PC-3 (cell line): ENCODE measurements at regions not wholly inside any gene's neighbourhood (a gene's known extent, or its start where the extent isn't known, plus 50 kb on each side); places are given as distances from the start of the nearest gene placed in this dataset.

Experiments
- ATAC-seq: fragments of 200-7000 bp; cut with Tn5 transposase; 2 replicates; pipeline ENCODE4 v1.9.1; 2020; ENCODE audit warnings: mild to moderate bottlenecking, moderate library complexity
- BruUV-seq: library from RNA; stranded (reverse); fragments of 400-500 nt; replicated peaks from 2 replicates; lab custom pipeline; 2021; lab: Mats Ljungman, UMichigan
- CTCF ChIA-PET: fragments of 300-600 bp; sonication (Branson Sonifier 250); formaldehyde crosslinking; loops from one replicate; lab custom pipeline; 2022; ENCODE audit warnings: antibody characterized with exemption; lab: Charles Lee
- POLR2A ChIA-PET: fragments of 300-600 bp; sonication (Branson Sonifier 250); formaldehyde crosslinking; loops from one replicate; lab custom pipeline; 2022; ENCODE audit warnings: antibody characterized with exemption; ENCODE audit not compliant: unreplicated experiment; lab: Charles Lee
- DNase-seq: peaks from one replicate; pipeline ENCODE4 v3.0.0-alpha.2; 2015
- H2AFZ ChIP-seq: fragments of 300-600 bp; sonication (generic); 2 replicates; pipeline ENCODE4 v1.6.0; 2016; ENCODE audit warnings: antibody characterized with exemption, low read length
- H3F3A ChIP-seq: fragments of 300-600 bp; sonication (generic); one replicate; pipeline ENCODE4 v1.6.0; 2017; ENCODE audit warnings: antibody characterized with exemption, low read length, control low read depth, mild to moderate bottlenecking; ENCODE audit not compliant: unreplicated experiment
- H3K27ac ChIP-seq: fragments of 300-600 bp; sonication (generic); 2 replicates; pipeline ENCODE4 v1.5.1; 2016; ENCODE audit warnings: mild to moderate bottlenecking, low read length
- H3K27me3 ChIP-seq: fragments of 300-600 bp; sonication (generic); 2 replicates; pipeline ENCODE4 v1.6.1; 2016; ENCODE audit warnings: low read length, mixed read lengths
- H3K36me3 ChIP-seq: fragments of 300-600 bp; sonication (generic); 2 replicates; pipeline ENCODE4 v1.6.1; 2016; ENCODE audit warnings: low read depth, mixed run types, low read length, mixed read lengths
- H3K4me1 ChIP-seq: fragments of 300-600 bp; sonication (generic); 2 replicates; pipeline ENCODE4 v1.5.1; 2016; ENCODE audit warnings: low read length; ENCODE audit not compliant: insufficient read depth
- H3K4me2 ChIP-seq: fragments of 300-600 bp; sonication (generic); 2 replicates; pipeline ENCODE4 v1.6.0; 2016; ENCODE audit warnings: low read length
- H3K4me3 ChIP-seq: fragments of 300-600 bp; sonication (generic); 2 replicates; pipeline ENCODE4 v1.5.1; 2016; ENCODE audit warnings: mild to moderate bottlenecking, low read length, mixed read lengths
- H3K79me2 ChIP-seq: fragments of 300-600 bp; sonication (generic); 2 replicates; pipeline ENCODE4 v1.6.1; 2017; ENCODE audit warnings: low read length, mixed read lengths
- H3K9ac ChIP-seq: fragments of 300-600 bp; sonication (generic); 2 replicates; pipeline ENCODE4 v1.6.0; 2016; ENCODE audit warnings: mild to moderate bottlenecking, low read length
- H3K9me2 ChIP-seq: fragments of 300-600 bp; sonication (generic); replicated peaks from 2 replicates; pipeline ENCODE4 v1.6.1; 2016; ENCODE audit warnings: mixed run types, low read length, mixed read lengths
- H3K9me3 ChIP-seq: fragments of 300-600 bp; sonication (generic); 2 replicates; pipeline ENCODE4 v1.6.1; 2016; ENCODE audit warnings: low read length, mixed read lengths
- H4K20me1 ChIP-seq: fragments of 300-600 bp; sonication (generic); 2 replicates; pipeline ENCODE4 v1.6.1; 2016; ENCODE audit warnings: low read length, mixed read lengths
- EZH2 ChIP-seq: fragments of 300-600 bp; sonication (generic); IDR thresholded peaks from one replicate; pipeline ENCODE4 v1.6.1; 2017; ENCODE audit warnings: antibody characterized with exemption, mild to moderate bottlenecking, low read length; ENCODE audit not compliant: unreplicated experiment
- EZH2phosphoT487 ChIP-seq: fragments of 300-600 bp; sonication (generic); IDR thresholded peaks from 2 replicates; pipeline ENCODE4 v1.6.1; 2018; ENCODE audit warnings: mild to moderate bottlenecking, antibody characterized with exemption, low read length, borderline replicate concordance
- intact Hi-C: fragments of 100-400 bp; cut with micrococcal nuclease; formaldehyde crosslinking; loops from 2 replicates; pipeline ENCODE4 v1.9.0; 2023
- TF ChIP-seq, protein P1 (sequence below): fragments of 300-600 bp; sonication (generic); conservative IDR thresholded peaks from 2 replicates; pipeline ENCODE4 v1.5.1; 2017; ENCODE audit warnings: antibody characterized with exemption, low read depth, mild to moderate bottlenecking, low read length

DNA sequence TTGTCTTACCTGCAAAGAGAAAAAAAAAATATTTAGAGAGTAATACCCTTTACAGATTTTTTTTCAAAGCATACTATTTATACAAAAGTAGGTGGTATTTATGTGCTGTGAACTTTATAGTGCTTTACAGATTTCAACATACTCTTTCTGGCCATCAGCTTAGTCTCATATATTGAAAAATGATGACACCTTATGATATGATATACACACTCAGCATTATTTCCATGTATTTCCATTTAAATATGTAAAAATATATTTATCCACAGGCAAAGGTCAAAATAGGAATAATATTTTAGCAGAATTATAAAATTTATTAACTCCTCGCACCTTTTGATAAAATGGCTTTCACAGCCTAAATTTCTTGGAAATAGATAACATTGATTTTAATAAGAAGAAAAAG, 815.8 kb upstream of the EPHA5 start:
- TF ChIP-seq, protein P1, sequence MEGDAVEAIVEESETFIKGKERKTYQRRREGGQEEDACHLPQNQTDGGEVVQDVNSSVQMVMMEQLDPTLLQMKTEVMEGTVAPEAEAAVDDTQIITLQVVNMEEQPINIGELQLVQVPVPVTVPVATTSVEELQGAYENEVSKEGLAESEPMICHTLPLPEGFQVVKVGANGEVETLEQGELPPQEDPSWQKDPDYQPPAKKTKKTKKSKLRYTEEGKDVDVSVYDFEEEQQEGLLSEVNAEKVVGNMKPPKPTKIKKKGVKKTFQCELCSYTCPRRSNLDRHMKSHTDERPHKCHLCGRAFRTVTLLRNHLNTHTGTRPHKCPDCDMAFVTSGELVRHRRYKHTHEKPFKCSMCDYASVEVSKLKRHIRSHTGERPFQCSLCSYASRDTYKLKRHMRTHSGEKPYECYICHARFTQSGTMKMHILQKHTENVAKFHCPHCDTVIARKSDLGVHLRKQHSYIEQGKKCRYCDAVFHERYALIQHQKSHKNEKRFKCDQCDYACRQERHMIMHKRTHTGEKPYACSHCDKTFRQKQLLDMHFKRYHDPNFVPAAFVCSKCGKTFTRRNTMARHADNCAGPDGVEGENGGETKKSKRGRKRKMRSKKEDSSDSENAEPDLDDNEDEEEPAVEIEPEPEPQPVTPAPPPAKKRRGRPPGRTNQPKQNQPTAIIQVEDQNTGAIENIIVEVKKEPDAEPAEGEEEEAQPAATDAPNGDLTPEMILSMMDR: no peak
- no peak for TF ChIP-seq EZH2
- TF ChIP-seq EZH2phosphoT487: no peak
- no peak overlapping the region for H3K4me2 ChIP-seq
- no TSS peak for BruUV-seq
- no peaks in the 10 kb centered on the region for H3K9me2 ChIP-seq
- no peaks in the 10 kb centered on the region for H3K79me2 ChIP-seq
- no peak overlapping the region for H3K9ac ChIP-seq
- intact Hi-C loops: loop anchor here (5.0 kb wide), 1 partner anchor 91 kb away; no protein-coding TSS in a partner anchor
- H3K4me1 ChIP-seq: peaks cover 18% of the 10 kb centered on the region
- ATAC-seq: no peak
- no peaks in the 10 kb centered on the region for H3K9me3 ChIP-seq
- no peak overlapping the region for H2AFZ ChIP-seq
- POLR2A ChIA-PET: no interaction called here
- no peak for DNase-seq
- H3F3A ChIP-seq: no peaks in the 10 kb centered on the region
- CTCF ChIA-PET: no interaction called here
- H3K36me3 ChIP-seq: no peaks in the 10 kb centered on the region
- no peaks in the 10 kb centered on the region for H4K20me1 ChIP-seq
- H3K4me3 ChIP-seq: no peak overlapping the region
- no peaks in the 10 kb centered on the region for H3K27me3 ChIP-seq
- no peak overlapping the region for H3K27ac ChIP-seq

DNA sequence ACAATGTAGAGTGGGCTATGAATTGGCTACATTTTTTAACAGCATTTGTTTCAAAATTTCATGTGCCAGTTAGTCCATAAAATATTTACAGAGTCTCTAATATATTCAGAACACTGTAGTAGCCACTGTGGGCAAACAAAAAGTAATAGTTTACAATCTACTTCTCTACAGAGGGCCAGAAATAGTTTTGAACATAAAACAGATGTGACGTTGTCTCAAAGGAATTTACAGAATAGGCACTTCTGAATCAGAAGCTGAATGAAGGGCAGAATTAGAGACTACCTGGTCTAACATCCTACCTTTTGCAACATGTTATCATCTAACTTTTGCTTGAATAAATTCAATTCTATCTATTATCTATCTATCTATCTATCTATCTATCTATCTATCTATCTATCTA, 811.9 kb upstream of the EPHA5 start:
- DNase-seq: peak; percentile 48
- Histone ChIP-seq H3K9ac (no peak overlapping the region), H3K4me3 (no peak overlapping the region), H2AFZ (no peak overlapping the region), H3K4me1 (no peaks in the 10 kb centered on the region), H3F3A (no peaks in the 10 kb centered on the region), H3K9me2 (no peaks in the 10 kb centered on the region), H3K9me3 (no peaks in the 10 kb centered on the region), H3K36me3 (no peaks in the 10 kb centered on the region), H3K27ac (no peak overlapping the region), H3K27me3 (no peaks in the 10 kb centered on the region), H4K20me1 (no peaks in the 10 kb centered on the region), H3K79me2 (no peaks in the 10 kb centered on the region), H3K4me2 (no peak overlapping the region)
- ChIA-PET POLR2A (no interaction called here), CTCF (no interaction called here)
- intact Hi-C loops: no loop called here
- ATAC-seq: peak; percentile 24; the same call in 1 of the 2 replicates
- BruUV-seq: no TSS peak
- TF ChIP-seq EZH2 (no peak), EZH2phosphoT487 (no peak)
- TF ChIP-seq, protein P1: no peak

DNA sequence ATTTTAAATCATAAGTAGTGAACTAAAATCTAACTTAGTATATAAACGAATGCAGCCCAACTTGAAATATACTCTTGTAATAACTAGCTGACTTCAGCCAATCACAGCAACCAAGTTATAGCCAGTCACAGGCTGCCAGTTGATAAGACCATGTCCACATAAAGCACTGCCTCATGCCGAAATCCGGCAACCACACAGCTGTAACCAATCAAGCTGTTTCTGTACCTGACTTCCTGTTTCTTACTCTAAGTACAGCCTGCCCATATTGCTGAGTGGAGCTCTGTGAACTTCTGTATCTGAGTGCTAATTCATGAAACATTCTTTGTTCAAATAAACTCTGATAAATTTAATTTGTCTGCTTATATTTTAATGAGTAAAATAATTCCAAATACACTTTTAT, 805.3 kb upstream of the EPHA5 start:
- no peaks in the 10 kb centered on the region for H3K9me2 ChIP-seq
- H3K9ac ChIP-seq: no peak overlapping the region
- H4K20me1 ChIP-seq: no peaks in the 10 kb centered on the region
- ChIA-PET CTCF (no interaction called here), POLR2A (no interaction called here)
- no peaks in the 10 kb centered on the region for H3K79me2 ChIP-seq
- no peak overlapping the region for H3K27ac ChIP-seq
- no peaks in the 10 kb centered on the region for H3K9me3 ChIP-seq
- no peak overlapping the region for H3K4me3 ChIP-seq
- intact Hi-C loops: no loop called here
- BruUV-seq: no TSS peak
- H3K4me1 ChIP-seq: no peaks in the 10 kb centered on the region
- no peak overlapping the region for H3K4me2 ChIP-seq
- no peaks in the 10 kb centered on the region for H3K27me3 ChIP-seq
- no peak for DNase-seq
- H3K36me3 ChIP-seq: no peaks in the 10 kb centered on the region
- TF ChIP-seq EZH2phosphoT487 (no peak), EZH2 (no peak)
- TF ChIP-seq, protein P1: no peak
- H3F3A ChIP-seq: no peaks in the 10 kb centered on the region
- no peak overlapping the region for H2AFZ ChIP-seq
- no peak for ATAC-seq
